C4-2B (cell line): ENCODE measurements at regions not wholly inside any gene's neighbourhood (a gene's known extent, or its start where the extent isn't known, plus 50 kb on each side); places are given as distances from the start of the nearest gene placed in this dataset.

Experiments used
- ZFX ChIP-seq: fragments of 450-650 bp; IDR thresholded peaks from 2 replicates; pipeline ENCODE4 v1.6.1; 2017
- TF ChIP-seq, protein P1 (sequence below): fragments of 450-650 bp; conservative IDR thresholded peaks from 2 replicates; pipeline ENCODE4 v1.5.1; 2017; ENCODE audit warnings: mild to moderate bottlenecking

DNA sequence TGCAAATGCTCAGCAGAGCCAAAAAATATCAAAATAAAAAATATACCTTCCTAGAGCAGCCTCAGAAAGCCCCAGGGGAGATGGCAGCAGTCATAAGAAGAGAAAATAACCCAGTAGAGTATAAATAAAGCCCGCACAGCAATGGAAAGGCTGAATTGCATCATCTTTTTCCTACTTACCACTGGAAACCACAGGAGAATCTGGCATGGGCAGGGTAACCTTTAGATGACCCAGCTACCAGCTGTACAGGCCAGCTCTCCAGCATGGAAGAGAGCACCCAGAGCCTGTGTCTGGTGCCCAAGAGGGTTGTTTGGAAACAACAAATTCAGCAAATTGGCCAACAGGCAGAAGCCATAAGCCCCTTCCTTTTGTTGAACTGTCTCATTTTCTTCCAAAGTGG is 253.1 kb downstream of the OMA1 start:
- TF ChIP-seq, protein P1, sequence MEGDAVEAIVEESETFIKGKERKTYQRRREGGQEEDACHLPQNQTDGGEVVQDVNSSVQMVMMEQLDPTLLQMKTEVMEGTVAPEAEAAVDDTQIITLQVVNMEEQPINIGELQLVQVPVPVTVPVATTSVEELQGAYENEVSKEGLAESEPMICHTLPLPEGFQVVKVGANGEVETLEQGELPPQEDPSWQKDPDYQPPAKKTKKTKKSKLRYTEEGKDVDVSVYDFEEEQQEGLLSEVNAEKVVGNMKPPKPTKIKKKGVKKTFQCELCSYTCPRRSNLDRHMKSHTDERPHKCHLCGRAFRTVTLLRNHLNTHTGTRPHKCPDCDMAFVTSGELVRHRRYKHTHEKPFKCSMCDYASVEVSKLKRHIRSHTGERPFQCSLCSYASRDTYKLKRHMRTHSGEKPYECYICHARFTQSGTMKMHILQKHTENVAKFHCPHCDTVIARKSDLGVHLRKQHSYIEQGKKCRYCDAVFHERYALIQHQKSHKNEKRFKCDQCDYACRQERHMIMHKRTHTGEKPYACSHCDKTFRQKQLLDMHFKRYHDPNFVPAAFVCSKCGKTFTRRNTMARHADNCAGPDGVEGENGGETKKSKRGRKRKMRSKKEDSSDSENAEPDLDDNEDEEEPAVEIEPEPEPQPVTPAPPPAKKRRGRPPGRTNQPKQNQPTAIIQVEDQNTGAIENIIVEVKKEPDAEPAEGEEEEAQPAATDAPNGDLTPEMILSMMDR: no peak
- no peak for TF ChIP-seq ZFX
